Fibroblast of skin of right biceps (primary cell): ENCODE measurements at regions not wholly inside any gene's neighbourhood (a gene's known extent, or its start where the extent isn't known, plus 50 kb on each side); places are given as distances from the start of the nearest gene placed in this dataset.
"Not testable (repeated sequence)": the region's sequence is repeated elsewhere in the genome, so short reads cannot be mapped to it uniquely, and the experiment has no call there.

Experiments
- DNase-seq: peaks from one replicate; pipeline ENCODE4 v3.0.0-alpha.2; 2013

DNA sequence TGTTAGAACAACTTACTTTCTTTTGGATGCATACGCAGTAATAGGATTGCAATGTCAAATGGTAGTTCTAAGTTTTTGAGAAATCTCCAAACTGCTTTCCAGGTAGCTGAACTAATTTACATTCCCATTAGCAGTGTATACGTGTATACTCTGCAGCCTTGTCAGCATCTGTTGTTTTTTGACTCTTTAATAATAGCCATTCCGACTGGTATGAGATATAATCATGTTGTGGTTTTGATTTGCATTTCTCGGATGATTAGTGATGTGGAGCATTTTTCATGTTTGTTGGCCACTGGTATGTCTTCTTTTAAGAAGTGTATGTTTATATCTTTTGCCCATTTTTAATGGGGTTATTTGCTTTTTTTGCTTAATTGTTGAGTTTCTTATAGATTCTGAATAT lies 76.9 kb upstream of the HNRNPA1L2 start:
- not testable (repeated sequence) for DNase-seq

DNA sequence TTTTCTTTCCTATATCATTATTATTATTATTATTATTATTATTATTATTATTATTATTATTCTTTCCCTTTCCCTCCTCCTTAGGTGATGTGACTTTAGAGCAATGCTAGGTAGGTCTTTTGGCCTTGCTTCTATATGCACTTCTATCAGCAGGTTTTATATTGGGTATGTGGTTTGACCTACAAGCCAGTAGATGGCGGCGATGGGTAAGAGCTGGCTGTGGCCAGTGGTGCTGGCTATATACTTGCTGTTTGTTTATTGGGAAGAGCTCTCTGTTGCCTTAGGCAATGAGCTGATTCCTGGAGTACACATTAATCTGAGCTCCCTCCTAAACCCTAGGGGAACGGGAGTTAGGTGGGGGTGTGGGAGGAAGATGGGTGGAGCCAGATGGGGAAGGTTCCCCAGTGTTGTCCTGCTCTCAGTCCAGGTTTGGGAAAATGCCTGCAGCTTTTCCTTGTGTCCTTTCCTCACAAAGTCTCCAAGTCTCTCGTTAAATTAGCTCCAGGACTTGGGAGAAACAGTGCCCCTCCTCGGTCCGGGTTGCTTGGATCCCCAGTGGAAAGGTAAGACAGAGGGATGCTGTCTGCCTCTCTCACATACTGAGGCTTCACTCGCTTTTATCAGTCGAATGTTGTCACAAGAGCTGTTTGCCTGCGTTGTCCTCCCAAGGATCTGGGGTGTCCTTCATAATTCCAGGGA lies 72.2 kb upstream of the HNRNPA1L2 start:
- peak; percentile 4 for DNase-seq

- not testable (repeated sequence) for DNase-seq
Measured at GRCh38 chr13:52571163-52571562, 71.1 kb upstream of the HNRNPA1L2 start.

GRCh38 chr13:52582962-52583361 lies 59.3 kb upstream of the HNRNPA1L2 start:
- not testable (repeated sequence) for DNase-seq
